ENCODE measurements at regions not wholly inside any gene's neighbourhood (a gene's known extent, or its start where the extent isn't known, plus 50 kb on each side); places are given as distances from the start of the nearest gene placed in this dataset.

GRCh38 chr16:48879223-48880122 is 269.5 kb upstream of the N4BP1 start:
- no peak for DNase-seq

DNA sequence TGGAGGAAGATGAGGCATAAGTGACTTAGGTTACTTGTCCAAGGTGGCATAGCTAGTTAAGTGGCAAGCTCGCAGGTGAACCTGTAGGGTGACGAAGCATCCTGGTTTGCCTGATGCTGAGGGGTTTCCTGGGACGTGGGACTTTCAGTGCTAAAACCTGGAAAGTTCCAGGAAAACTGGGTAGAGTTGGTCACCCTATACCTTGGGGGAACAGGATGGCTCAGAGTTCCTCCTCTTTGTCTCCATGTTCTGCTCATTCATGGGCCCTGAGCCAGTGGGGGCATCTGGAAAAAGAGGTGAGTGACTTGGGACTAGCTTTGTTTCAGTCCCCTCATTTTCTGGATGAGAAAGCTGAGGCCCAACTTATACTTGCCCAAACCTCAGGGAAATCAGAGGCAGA is 268.0 kb upstream of the N4BP1 start:
- DNase-seq = no peak

DNA sequence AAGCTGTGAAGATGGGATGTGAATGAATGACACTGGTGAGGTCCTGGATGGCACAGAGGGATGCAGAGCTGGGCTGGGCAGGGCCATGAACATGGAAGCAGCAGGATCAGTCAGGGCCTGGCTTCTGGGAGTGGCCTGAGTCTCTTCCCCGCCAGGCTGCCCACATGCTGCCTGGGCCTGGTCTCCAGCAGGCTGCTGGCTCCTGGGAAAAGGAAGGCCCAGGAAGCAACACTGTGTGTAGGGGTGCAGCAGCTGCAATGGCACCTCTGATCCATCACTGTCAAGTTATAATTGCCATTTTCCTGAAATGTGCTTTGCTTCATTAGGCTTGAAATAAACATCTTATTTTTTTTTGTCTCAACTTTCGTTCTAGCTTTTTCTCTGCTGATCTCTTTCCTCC is 260.2 kb upstream of the N4BP1 start:
- DNase-seq = no peak

GRCh38 chr16:48865520-48865919 is 255.5 kb upstream of the N4BP1 start:
- no peak for DNase-seq

GRCh38 chr16:48864055-48864454 is 254.1 kb upstream of the N4BP1 start:
- no peak for DNase-seq

- DNase-seq = no peak
These were observed 252.1 kb upstream of the N4BP1 start for GRCh38 chr16:48862087-48862532.

DNA sequence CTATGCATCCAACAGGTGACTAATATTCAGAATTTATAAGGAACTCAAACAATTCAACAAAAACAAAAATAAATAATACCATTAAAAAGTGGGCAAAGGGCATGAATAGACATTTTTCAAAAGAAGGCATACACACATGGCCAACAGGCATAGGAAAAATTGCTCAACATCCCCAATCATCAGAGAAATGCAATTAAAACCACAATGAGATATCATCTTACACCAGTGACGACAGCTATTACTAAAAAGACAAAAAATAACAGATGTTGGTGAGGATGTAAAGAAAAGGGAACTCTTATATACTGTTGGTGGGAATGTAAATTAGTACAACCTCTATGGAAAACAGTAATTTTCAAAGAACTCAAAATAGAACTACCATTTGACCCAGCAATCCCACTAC is 250.4 kb upstream of the N4BP1 start:
- no peak for DNase-seq

- DNase-seq = no peak
These were observed 243.0 kb upstream of the N4BP1 start for GRCh38 chr16:48852951-48853350.

GRCh38 chr16:48852458-48852857 is 242.5 kb upstream of the N4BP1 start:
- no peak for DNase-seq

DNA sequence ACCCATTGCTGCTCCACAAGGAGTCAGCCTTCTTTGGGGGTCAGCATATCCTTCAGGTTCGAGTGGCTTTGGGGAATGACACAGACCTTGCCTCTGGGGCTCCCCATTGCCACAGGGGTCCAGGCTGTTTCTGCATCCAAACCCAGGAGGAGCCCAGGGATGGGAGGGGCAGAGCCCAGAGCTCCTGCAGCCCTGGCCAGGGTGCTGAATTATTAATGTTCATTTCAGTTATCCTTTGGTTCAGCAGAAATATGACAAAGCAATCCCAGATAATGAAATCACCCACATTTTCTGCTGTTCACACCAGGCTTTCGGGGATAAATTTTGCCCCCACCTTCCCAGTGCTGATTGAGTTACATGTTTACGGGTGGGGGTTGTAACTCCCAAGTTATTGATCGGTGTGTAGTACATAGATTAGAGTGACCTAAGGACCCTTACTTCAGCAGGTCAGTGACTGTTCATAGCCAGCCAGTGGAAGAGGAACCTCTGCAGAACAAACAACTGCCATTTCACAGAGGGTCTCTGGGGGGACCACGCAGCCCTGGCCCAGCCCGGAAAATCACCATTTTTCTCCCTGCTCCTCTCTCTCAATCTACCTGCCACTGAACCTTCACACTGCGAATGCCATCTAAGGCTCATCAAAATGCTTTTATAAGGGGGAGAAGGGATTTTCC is 240.3 kb upstream of the N4BP1 start:
- no peak for DNase-seq

DNA sequence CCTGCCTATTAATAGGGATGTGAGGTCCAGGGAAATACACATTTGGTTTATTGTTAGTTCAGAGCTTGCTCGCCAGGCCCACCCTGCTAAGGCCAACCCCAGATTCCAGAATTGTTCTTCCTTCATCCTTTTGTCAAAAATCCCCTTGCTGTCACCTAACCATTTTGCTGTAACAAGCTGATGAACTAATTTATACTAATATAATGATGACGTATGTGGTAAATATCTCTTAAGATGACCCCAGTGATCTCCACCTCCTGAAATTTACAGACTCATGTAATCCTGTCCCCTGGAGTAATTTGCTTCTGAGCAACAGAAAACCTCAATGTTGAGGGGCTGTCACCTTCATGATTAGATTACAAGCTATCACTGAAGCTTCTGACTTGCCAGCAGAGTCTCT is 236.3 kb upstream of the N4BP1 start:
- DNase-seq = no peak

- DNase-seq = no peak
These were observed 235.3 kb upstream of the N4BP1 start for GRCh38 chr16:48845261-48845660.

DNA sequence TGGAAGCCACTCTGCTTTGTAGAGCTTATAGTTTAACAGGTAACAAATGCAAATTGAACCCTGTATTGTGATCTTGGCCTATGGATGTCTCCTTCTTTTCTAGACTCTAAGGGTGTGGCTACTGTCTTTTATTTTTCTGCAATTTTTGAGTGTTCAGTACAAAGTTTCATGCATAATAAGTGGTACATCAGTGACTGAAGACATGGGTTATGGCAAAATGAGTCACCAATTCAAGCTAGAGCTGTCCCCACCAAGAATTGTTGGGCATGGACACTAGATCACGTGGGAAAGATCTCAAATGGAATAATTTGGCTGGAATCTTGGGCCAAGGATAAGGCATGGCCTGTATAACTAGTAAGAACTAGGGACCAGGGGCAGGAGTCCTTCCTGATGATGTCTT is 228.4 kb upstream of the N4BP1 start:
- no peak for DNase-seq

GRCh38 chr16:48836636-48837035 is 226.7 kb upstream of the N4BP1 start:
- DNase-seq = no peak

GRCh38 chr16:48836067-48836466 is 226.1 kb upstream of the N4BP1 start:
- DNase-seq = no peak

DNA sequence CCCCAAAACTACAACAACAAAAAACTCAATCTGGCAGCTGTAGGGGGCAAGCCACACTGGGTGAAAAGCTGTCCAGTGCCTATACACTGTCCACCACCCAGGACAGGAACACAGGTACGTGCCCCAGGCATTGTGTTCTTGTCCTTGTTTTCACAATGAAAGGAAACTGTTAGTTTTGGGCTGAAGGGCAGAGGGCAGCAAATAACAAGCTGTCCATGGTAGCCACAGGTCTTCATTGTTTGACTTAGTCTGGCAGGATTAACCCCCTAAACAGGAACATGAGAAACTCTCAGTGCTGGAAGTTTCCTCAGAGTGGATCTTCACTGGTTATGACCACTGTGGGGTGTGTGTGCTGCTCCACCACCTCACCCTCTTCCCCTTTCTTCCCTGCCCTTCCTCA is 224.6 kb upstream of the N4BP1 start:
- DNase-seq = no peak

GRCh38 chr16:48833461-48833860 is 223.5 kb upstream of the N4BP1 start:
- DNase-seq = no peak

DNA sequence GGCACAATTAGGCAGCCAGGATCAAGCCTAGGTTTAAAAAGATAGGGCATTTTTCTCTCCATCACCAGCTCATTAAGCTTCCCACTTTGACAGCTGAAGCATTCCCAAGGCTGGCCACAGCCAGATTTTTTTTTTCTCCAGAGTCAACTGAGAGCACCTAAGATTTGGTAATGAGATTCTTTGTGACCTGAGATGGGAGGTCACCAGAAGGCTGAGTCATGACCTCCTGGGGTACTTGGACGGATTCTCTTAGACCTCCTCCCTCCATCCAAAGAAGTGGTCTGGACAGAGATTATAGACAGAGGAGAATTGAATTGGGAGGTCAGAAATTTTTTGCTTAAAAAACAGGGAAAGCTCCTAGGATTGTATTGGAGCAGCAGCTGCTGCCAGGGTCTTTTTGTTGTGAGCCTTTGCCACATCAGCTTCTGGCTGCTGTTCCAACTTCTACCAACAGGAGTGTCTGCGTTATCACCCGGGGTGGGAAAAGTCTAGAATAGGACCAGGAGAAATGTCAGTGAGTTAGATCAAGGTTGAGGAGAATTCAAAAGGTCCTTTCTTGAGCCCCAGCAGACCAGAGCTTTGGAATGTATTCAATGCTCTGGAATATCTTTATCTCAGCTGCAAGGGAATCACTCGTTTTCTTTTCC is 221.2 kb upstream of the N4BP1 start:
- no peak for DNase-seq

DNA sequence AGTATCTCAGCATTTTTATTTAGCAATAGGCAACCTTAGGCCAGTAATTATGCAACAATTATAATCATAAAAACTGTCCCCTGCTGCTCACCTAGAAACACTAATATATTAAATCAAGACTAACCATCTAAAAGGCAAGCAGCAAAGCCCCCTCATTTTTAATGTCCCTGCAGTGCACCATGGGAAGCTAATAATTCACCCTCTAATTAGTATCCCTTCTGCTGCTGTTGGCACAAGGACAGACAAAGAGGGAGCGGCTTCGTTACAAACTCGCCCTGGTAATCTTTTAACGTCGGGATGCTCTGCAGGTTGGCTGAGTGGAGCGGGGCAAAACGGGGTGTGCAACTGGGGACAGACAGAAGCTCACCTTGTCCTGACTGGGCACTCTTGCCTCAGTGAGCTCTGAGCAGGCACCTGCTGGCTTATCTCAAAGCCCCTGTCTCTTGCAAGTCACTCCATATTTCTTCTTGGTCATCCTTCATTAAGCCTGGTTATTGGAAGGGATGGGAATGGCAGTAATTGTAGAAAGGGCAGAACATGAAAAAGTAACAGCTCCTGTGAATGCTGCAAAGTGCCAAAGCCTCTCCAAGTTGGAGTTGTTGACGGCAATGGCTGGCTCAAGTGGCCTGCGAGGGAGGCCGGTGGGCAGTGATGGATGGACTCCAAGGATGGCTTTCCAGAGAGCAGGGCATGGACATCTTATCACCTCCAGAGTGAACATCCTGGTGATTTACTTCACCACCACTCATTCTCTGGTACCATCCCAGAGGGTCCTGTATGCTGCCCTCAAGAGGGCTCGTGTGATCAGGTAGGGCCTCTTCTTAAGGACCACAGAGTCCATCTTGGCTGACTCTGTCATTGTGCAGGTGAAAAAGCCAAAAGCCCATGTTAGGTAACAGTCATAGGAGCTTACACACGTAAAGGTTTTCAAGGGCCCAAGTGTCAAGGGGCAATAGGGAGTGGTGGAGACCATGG is 219.6 kb upstream of the N4BP1 start:
- no peak for DNase-seq

- DNase-seq = no peak
These were observed 214.3 kb upstream of the N4BP1 start for GRCh38 chr16:48824271-48824670.

DNA sequence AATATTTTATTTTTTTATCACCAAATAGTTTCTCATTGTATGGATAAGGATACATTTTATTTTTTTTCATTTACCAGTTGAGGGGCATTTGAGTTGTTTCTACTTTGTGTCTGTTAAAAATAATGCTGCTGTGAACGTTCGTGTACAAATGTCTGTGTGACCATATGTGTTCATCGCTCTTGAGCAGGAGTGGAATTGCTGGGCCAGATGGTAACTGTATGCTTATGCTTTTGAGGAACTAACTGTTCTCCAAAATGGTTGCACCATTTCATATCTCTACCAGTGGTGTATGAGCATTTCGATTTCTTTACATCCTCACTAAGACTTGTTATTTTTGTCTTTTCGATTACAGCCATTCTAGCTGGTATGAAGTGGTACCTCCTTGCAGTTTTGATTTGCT is 212.5 kb upstream of the N4BP1 start:
- no peak for DNase-seq

- DNase-seq = no peak
These were observed 210.4 kb upstream of the N4BP1 start for GRCh38 chr16:48820379-48820778.

- no peak for DNase-seq
These were observed 208.3 kb upstream of the N4BP1 start for GRCh38 chr16:48818257-48818656.

Measured in NK-92 treated with Interleukin-12 subunit alpha and Interleukin-12 subunit beta, amount 100 ng/mL, for 24 hours (cell line).